Transverse colon (tissue), 3 donors: ENCODE measurements at regions not wholly inside any gene's neighbourhood (a gene's known extent, or its start where the extent isn't known, plus 50 kb on each side); places are given as distances from the start of the nearest gene placed in this dataset.

Experiments
- CTCF ChIP-seq, 5 experiments: fragments of 200-600 bp in 3 of 5; fragments of 450-650 bp in 2 of 5; sonication (generic) in 3 of 5; IDR thresholded peaks; 1 replicate in 2 of 5; 2 replicates in 3 of 5; pipeline ENCODE4 v1.5.1; 2016 to 2017; ENCODE audit warnings: antibody characterized with exemption in 5 of 5, inconsistent platforms in 3 of 5, mild to moderate bottlenecking in 2 of 5, moderate library complexity in 1 of 5
- EP300 ChIP-seq: sonication (generic); formaldehyde crosslinking; IDR thresholded peaks from one replicate; pipeline ENCODE4 v1.6.1; 2017; ENCODE audit warnings: antibody characterized with exemption, low read depth

DNA sequence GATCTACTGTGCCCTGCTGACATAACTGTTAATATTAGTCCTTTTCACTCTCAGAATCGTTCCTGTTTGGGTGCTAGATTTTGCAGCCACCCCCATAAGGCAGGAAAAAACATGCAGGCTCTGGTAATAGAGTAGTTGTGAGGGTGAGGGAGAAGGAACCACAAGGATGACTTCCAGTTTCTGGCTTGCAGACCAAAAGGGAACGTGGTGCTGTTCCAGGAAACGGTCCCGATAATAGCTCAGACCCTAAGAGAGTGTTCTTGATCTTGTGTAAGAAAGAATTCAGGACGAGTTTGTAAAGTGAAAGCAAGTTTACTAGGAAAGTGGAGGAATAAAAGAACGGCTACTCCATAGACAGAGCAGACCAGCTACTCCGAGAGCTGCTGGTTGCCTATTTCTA is 50.7 kb upstream of the RHOU start:
- TF ChIP-seq CTCF (IDR thresholded peaks at IDR 0.05) (no peak), EP300 (no peak)
